CD4-positive, CD25-positive, alpha-beta regulatory T cell (primary cell): ENCODE measurements at regions not wholly inside any gene's neighbourhood (a gene's known extent, or its start where the extent isn't known, plus 50 kb on each side); places are given as distances from the start of the nearest gene placed in this dataset.

ENCODE experiments used
- ATAC-seq, 2 donors: fragments of 150-1000 bp; cut with Tn5 transposase; one replicate each; pipeline ENCODE4 v1.10.0; 2021; ENCODE audit warnings: low read depth in 2 of 2, moderate number of reproducible peaks in 2 of 2, moderate library complexity in 1 of 2
- DNase-seq, 3 donors: peaks; one replicate each; pipeline versions ENCODE4 v3.0.0 to v3.0.0-alpha.2; 2012 to 2022; ENCODE audit warnings: mixed read lengths in 1 of 3
- H3K27ac ChIP-seq: one replicate; pipeline ENCODE4 v1.7.0; 2013; ENCODE audit warnings: mild to moderate bottlenecking, low read length; ENCODE audit not compliant: insufficient read depth, poor library complexity, severe bottlenecking
- H3K27me3 ChIP-seq: one replicate; pipeline ENCODE4 v1.7.0; 2013; ENCODE audit warnings: low read length; ENCODE audit not compliant: control insufficient read depth, insufficient read depth
- H3K36me3 ChIP-seq: one replicate; pipeline ENCODE4 v1.7.0; 2013; ENCODE audit warnings: mild to moderate bottlenecking, low read length, moderate library complexity; ENCODE audit not compliant: control insufficient read depth, insufficient read depth
- H3K4me1 ChIP-seq: 2 replicates; pipeline ENCODE4 v1.7.0; 2013; ENCODE audit warnings: mild to moderate bottlenecking, low read length; ENCODE audit not compliant: insufficient read depth, control insufficient read depth, poor library complexity, severe bottlenecking
- H3K4me3 ChIP-seq: one replicate; pipeline ENCODE4 v1.7.0; 2013; ENCODE audit warnings: low read depth, mild to moderate bottlenecking, low read length, moderate library complexity
- H3K9me3 ChIP-seq, 2 experiments: 1 replicate in 1 of 2; 2 replicates in 1 of 2; pipeline ENCODE4 v1.7.0; 2013; ENCODE audit warnings: low read length in 2 of 2, mild to moderate bottlenecking in 1 of 2, moderate library complexity in 1 of 2; ENCODE audit not compliant: control insufficient read depth in 2 of 2
- H3K27ac Mint-ChIP-seq, 3 donors: one replicate each; pipeline ENCODE4 v1.8.0; 2020 to 2022; ENCODE audit warnings: mild to moderate bottlenecking in 3 of 3, mixed read lengths in 3 of 3, moderate library complexity in 2 of 3
- H3K27me3 Mint-ChIP-seq: one replicate; pipeline ENCODE4 v1.8.0; 2022; ENCODE audit warnings: mild to moderate bottlenecking, mixed read lengths
- H3K36me3 Mint-ChIP-seq: one replicate; pipeline ENCODE4 v1.8.0; 2020; ENCODE audit warnings: mixed read lengths
- H3K4me1 Mint-ChIP-seq, 4 donors: one replicate each; pipeline ENCODE4 v1.8.0; 2020 to 2022; ENCODE audit warnings: mixed read lengths in 4 of 4, mild to moderate bottlenecking in 1 of 4
- H3K4me3 Mint-ChIP-seq, 4 donors: one replicate each; pipeline ENCODE4 v1.8.0; 2020 to 2022; ENCODE audit warnings: mild to moderate bottlenecking in 4 of 4, mixed read lengths in 4 of 4, moderate library complexity in 3 of 4
- H3K9me3 Mint-ChIP-seq, 7 donors: one replicate each; pipeline ENCODE4 v1.8.0; 2020 to 2022; ENCODE audit warnings: mixed read lengths in 7 of 7, mild to moderate bottlenecking in 3 of 7, moderate library complexity in 2 of 7

DNA sequence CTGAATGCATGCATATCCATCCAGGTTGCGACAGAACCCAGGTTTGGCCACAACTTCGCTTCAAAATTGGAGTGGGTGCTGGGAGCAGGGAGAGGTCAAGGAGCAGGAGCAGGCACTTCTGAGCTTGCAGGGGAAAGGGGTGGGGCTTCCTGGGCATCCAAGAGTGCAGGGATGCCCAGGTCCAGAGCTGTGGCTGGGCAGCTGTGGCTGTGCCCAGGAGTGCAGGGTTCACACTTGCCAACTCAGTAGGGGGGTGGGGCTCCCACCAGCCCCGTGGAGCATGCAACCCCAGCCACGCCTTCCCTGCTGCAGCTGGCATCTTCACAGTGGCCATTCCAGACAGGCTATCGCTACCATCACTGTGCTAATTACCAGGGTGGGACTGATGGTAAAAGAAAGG, 115.3 kb upstream of the MTNR1B start:
- Histone ChIP-seq H3K36me3 (no peaks in the 10 kb centered on the region), H3K4me3 (no peak overlapping the region), H3K27me3 (no peaks in the 10 kb centered on the region), H3K4me1 (no peaks in the 10 kb centered on the region), H3K9me3 (no peaks in the 10 kb centered on the region), H3K27ac (no peak overlapping the region)
- no peak for ATAC-seq
- Mint-ChIP-seq H3K4me1 (no peaks in the 10 kb centered on the region), H3K27ac (no peak overlapping the region), H3K4me3 (no peak overlapping the region), H3K9me3 (peaks cover 0 to 1% (median 0%) of the 10 kb centered on the region in 7 donors), H3K36me3 (no peaks in the 10 kb centered on the region), H3K27me3 (no peaks in the 10 kb centered on the region)
- no peak for DNase-seq

DNA sequence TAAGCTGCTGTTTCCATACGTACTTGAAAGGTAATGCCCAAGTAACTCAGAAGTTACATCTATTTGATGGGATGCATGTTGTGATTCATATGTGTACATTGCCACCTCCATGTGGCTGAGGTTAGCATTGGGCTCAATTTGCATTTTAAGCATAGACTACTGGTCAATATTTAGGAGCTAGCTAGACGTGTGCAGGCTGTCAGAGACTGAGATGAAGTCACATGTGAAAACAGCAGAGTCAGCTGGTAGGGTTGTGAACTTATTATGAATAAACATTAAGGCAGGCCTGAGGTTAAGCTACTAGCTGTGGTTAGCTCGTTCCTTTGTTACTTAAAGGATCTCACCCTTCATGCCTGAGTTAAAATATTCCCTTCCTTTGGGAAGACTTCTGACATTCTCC, 114.5 kb upstream of the MTNR1B start:
- no peaks in the 10 kb centered on the region for H3K36me3 ChIP-seq
- DNase-seq (no peak), ATAC-seq (no peak)
- Mint-ChIP-seq H3K4me3 (no peak overlapping the region), H3K27me3 (no peaks in the 10 kb centered on the region), H3K36me3 (no peaks in the 10 kb centered on the region), H3K9me3 (peaks cover 0 to 1% (median 0%) of the 10 kb centered on the region in 7 donors), H3K27ac (no peak overlapping the region), H3K4me1 (no peaks in the 10 kb centered on the region)
- H3K4me3 ChIP-seq = no peak overlapping the region
- no peaks in the 10 kb centered on the region for H3K9me3 ChIP-seq
- H3K4me1 ChIP-seq = no peaks in the 10 kb centered on the region
- no peaks in the 10 kb centered on the region for H3K27me3 ChIP-seq
- no peak overlapping the region for H3K27ac ChIP-seq

DNA sequence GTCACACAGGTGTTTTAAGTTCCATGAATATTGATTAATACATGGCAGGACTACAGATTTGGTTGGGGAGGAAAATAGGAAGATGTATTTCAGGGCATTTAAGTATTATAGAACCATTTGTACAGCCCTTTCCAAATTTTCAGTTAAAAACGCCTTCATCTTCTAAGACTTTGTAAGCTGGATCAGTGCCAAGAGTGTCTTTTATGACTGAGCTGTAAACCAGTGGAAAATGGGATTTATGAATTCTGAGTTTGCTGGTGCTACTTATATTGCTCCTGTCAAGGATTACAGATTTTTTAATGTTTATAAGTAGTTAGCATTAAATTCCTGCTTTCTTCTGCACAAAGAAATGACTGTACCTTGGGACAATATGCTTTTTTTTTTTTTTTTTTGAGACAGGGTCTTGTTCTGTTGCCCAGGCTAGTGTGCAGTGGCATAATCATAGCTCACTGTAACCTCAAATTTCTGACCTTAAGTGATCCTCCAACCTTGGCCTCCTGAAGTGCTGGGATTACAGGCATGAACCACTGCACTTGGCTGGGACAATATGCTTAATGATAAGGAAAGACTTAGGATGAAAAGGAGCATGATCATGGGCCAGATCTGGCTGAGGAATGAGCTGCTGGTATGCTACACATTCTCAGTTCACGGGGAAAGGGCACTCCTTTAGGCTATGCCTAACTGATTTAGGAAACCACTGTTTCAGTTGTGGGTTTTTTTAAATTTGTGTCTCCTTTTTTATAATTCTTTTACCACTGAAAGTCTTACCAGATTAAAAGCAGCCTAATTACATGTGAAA, 113.6 kb upstream of the MTNR1B start:
- H3K27ac Mint-ChIP-seq = no peak overlapping the region
- H3K36me3 Mint-ChIP-seq = no peaks in the 10 kb centered on the region
- H3K27ac ChIP-seq = no peak overlapping the region
- H3K9me3 Mint-ChIP-seq = peaks cover 0 to 2% (median 0%) of the 10 kb centered on the region in 7 donors
- no peaks in the 10 kb centered on the region for H3K27me3 Mint-ChIP-seq
- H3K4me1 ChIP-seq = no peaks in the 10 kb centered on the region
- H3K9me3 ChIP-seq = no peaks in the 10 kb centered on the region
- H3K36me3 ChIP-seq = no peaks in the 10 kb centered on the region
- no peak overlapping the region for H3K4me3 Mint-ChIP-seq
- no peak for ATAC-seq
- H3K4me1 Mint-ChIP-seq = no peaks in the 10 kb centered on the region
- no peak for DNase-seq
- H3K4me3 ChIP-seq = no peak overlapping the region
- H3K27me3 ChIP-seq = no peaks in the 10 kb centered on the region

DNA sequence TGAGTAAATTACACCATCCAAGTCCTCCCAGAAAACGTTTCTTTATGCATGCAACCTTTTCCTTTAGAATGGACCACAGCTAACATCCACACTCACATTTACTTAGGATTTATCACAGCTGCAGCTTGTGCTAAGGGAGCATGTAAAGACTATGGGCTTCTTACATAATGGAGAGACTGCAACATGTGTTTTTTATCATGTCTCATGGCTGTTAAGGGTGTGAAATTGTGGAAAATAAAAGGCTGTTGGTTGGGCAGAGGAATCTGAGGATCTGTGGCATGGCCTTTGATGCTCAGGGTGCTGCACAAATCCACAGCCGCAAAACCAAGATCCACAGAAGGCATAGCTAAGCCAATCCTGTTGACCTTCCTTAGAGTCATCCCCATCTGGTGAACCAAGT, 112.0 kb upstream of the MTNR1B start:
- Histone ChIP-seq H3K9me3 (no peaks in the 10 kb centered on the region), H3K27ac (no peak overlapping the region), H3K4me1 (no peaks in the 10 kb centered on the region), H3K27me3 (no peaks in the 10 kb centered on the region), H3K36me3 (no peaks in the 10 kb centered on the region), H3K4me3 (no peak overlapping the region)
- Mint-ChIP-seq H3K4me3 (no peak overlapping the region), H3K4me1 (no peaks in the 10 kb centered on the region), H3K9me3 (peaks cover 0 to 2% (median 0%) of the 10 kb centered on the region in 7 donors), H3K36me3 (no peaks in the 10 kb centered on the region), H3K27me3 (no peaks in the 10 kb centered on the region), H3K27ac (no peak overlapping the region)
- ATAC-seq (no peak), DNase-seq (no peak)

DNA sequence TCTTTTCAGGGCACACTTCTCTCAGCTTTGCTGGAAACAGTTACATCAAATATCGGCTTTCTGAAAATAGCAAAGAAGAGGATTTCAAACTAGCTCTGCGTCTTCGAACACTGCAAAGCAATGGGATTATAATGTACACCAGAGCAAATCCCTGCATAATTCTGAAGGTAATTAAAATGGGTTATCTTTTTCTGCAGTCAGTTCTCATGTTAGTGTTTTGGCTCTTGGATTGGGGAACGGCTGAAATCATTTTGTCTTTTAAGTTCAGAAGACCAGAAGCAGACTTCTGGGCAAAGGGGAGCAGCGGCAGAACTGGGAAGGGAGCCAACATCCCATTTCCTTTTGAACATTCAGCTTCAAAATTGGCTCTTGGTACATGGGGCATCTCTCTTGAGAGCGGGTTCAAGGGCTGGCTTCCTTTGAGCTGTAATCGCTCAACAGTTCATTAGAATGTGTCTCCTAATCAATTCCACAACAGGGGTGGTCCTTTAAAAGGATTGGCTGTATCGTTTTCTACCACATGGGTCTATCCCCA, 110.2 kb upstream of the MTNR1B start:
- ATAC-seq (no peak), DNase-seq (no peak)
- no peaks in the 10 kb centered on the region for H3K27me3 Mint-ChIP-seq
- H3K36me3 Mint-ChIP-seq = no peaks in the 10 kb centered on the region
- H3K9me3 ChIP-seq = no peaks in the 10 kb centered on the region
- no peaks in the 10 kb centered on the region for H3K27me3 ChIP-seq
- no peaks in the 10 kb centered on the region for H3K4me1 Mint-ChIP-seq
- no peak overlapping the region for H3K4me3 ChIP-seq
- H3K9me3 Mint-ChIP-seq = peaks cover 0 to 2% (median 0%) of the 10 kb centered on the region in 7 donors
- no peaks in the 10 kb centered on the region for H3K36me3 ChIP-seq
- no peak overlapping the region for H3K4me3 Mint-ChIP-seq
- H3K27ac ChIP-seq = no peak overlapping the region
- no peaks in the 10 kb centered on the region for H3K4me1 ChIP-seq
- no peak overlapping the region for H3K27ac Mint-ChIP-seq

DNA sequence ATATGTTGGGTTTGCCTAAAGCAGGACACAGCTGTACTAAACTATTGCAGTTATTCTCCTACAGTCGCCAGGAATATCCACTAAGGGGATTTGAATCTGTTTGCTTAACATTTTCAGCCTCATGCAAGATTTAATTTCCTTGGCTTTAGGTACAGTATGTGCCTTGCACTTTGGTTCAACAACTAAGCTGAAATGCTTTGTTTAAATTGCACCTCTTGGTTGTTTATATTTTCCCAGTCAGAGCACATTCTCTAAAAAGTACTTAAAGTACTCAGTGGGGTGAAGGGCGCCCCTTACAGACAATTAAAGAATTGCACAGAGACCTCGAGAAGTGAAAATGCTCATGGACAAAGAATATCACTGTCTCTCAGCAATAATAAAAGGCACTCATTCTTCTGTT, 107.8 kb upstream of the MTNR1B start:
- Histone ChIP-seq H3K36me3 (no peaks in the 10 kb centered on the region), H3K9me3 (no peaks in the 10 kb centered on the region), H3K4me3 (no peak overlapping the region), H3K4me1 (no peaks in the 10 kb centered on the region), H3K27me3 (no peaks in the 10 kb centered on the region), H3K27ac (no peak overlapping the region)
- Mint-ChIP-seq H3K4me1 (no peaks in the 10 kb centered on the region), H3K4me3 (no peak overlapping the region), H3K27ac (no peak overlapping the region), H3K36me3 (no peaks in the 10 kb centered on the region), H3K27me3 (no peaks in the 10 kb centered on the region), H3K9me3 (peaks cover 0 to 2% (median 0%) of the 10 kb centered on the region in 7 donors)
- no peak for ATAC-seq
- DNase-seq = no peak

DNA sequence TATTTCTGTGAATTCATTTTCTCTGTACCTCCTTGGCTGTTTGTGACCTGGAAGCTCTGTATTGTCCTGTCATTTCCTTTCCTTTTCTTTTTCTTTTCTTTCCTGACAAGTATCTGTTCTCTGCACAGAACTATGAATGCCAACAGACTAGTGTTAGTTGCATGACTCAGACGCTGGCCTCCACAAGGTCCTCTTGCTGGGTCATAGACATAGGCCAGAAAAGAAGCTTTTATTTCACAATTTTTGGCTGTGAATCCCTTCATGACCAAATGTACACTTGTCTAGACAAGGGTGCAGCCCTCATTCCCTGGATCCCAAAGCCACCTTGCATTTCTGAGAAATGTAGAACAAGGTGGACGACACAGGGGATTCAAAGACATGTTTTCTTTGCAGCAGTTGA, 104.1 kb upstream of the MTNR1B start:
- Mint-ChIP-seq H3K4me1 (no peaks in the 10 kb centered on the region), H3K4me3 (no peak overlapping the region), H3K27me3 (no peaks in the 10 kb centered on the region), H3K36me3 (no peaks in the 10 kb centered on the region), H3K27ac (no peak overlapping the region), H3K9me3 (no peaks in the 10 kb centered on the region)
- H3K9me3 ChIP-seq = no peaks in the 10 kb centered on the region
- H3K27ac ChIP-seq = no peak overlapping the region
- H3K27me3 ChIP-seq = no peaks in the 10 kb centered on the region
- ATAC-seq = no peak
- no peaks in the 10 kb centered on the region for H3K36me3 ChIP-seq
- H3K4me1 ChIP-seq = no peaks in the 10 kb centered on the region
- DNase-seq = no peak
- H3K4me3 ChIP-seq = no peak overlapping the region

DNA sequence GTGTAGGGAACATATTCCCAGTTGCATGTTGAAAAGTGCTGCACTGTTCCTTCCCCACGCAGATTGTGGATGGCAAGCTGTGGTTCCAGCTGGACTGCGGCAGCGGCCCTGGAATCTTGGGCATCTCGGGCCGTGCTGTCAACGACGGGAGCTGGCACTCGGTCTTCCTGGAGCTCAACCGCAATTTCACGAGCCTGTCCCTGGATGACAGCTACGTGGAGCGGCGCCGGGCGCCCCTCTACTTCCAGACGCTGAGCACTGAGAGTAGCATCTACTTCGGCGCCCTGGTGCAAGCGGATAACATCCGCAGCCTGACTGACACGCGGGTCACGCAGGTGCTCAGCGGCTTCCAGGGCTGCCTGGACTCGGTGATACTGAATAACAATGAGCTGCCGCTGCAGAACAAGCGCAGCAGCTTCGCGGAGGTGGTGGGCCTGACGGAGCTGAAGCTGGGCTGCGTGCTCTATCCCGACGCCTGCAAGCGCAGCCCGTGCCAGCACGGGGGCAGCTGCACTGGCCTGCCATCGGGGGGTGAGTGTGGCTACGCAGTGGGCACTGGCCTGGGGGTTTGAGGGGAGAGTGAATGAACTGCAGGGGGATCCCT, 102.7 kb upstream of the MTNR1B start:
- Histone ChIP-seq H3K36me3 (no peaks in the 10 kb centered on the region), H3K27ac (no peak overlapping the region), H3K9me3 (no peaks in the 10 kb centered on the region), H3K27me3 (no peaks in the 10 kb centered on the region), H3K4me1 (no peaks in the 10 kb centered on the region), H3K4me3 (no peak overlapping the region)
- DNase-seq (no peak), ATAC-seq (no peak)
- Mint-ChIP-seq H3K27ac (no peak overlapping the region), H3K9me3 (peaks cover 0 to 3% (median 0%) of the 10 kb centered on the region in 7 donors), H3K4me3 (no peak overlapping the region), H3K4me1 (no peaks in the 10 kb centered on the region), H3K27me3 (no peaks in the 10 kb centered on the region), H3K36me3 (no peaks in the 10 kb centered on the region)
